Non-pigmented ciliary epithelial cell (primary cell): ENCODE measurements at regions not wholly inside any gene's neighbourhood (a gene's known extent, or its start where the extent isn't known, plus 50 kb on each side); places are given as distances from the start of the nearest gene placed in this dataset.
"Not testable (repeated sequence)": the region's sequence is repeated elsewhere in the genome, so short reads cannot be mapped to it uniquely, and the experiment has no call there.

ENCODE experiments used
- DNase-seq: peaks from one replicate; pipeline ENCODE4 v3.0.0-alpha.2; 2010; ENCODE audit warnings: low read depth

GRCh38 chr6:51257938-51258337 lies 439.3 kb downstream of the TFAP2B start:
- DNase-seq: no peak

GRCh38 chr6:51260003-51260402 lies 441.3 kb downstream of the TFAP2B start:
- DNase-seq: no peak

GRCh38 chr6:51261691-51262090 lies 443.0 kb downstream of the TFAP2B start:
- no peak for DNase-seq

GRCh38 chr6:51265426-51265825 lies 446.8 kb downstream of the TFAP2B start:
- DNase-seq: no peak

- no peak for DNase-seq
These were observed 447.9 kb downstream of the TFAP2B start for GRCh38 chr6:51266604-51267003.

- no peak for DNase-seq
These were observed 450.0 kb downstream of the TFAP2B start for GRCh38 chr6:51268666-51269065.

- no peak for DNase-seq
These were observed 451.2 kb downstream of the TFAP2B start for GRCh38 chr6:51269876-51270275.

- no peak for DNase-seq
These were observed 452.9 kb downstream of the TFAP2B start for GRCh38 chr6:51271615-51272014.

- no peak for DNase-seq
These were observed 454.7 kb downstream of the TFAP2B start for GRCh38 chr6:51273228-51273961.

- DNase-seq: no peak
These were observed 458.8 kb downstream of the TFAP2B start for GRCh38 chr6:51277474-51277873.

GRCh38 chr6:51282026-51282425 lies 463.4 kb downstream of the TFAP2B start:
- no peak for DNase-seq

GRCh38 chr6:51283723-51284355 lies 465.2 kb downstream of the TFAP2B start:
- DNase-seq: no peak

- no peak for DNase-seq
These were observed 467.2 kb downstream of the TFAP2B start for GRCh38 chr6:51285876-51286275.

GRCh38 chr6:51289041-51289440 lies 470.4 kb downstream of the TFAP2B start:
- DNase-seq: peak; percentile 56

GRCh38 chr6:51292659-51293058 lies 474.0 kb downstream of the TFAP2B start:
- DNase-seq: peak; percentile 58

- DNase-seq: no peak
These were observed 481.1 kb downstream of the TFAP2B start for GRCh38 chr6:51299621-51300380.

- no peak for DNase-seq
These were observed 481.8 kb downstream of the TFAP2B start for GRCh38 chr6:51300510-51300909.

GRCh38 chr6:51301962-51302361 lies 483.3 kb downstream of the TFAP2B start:
- no peak for DNase-seq

- DNase-seq: no peak
These were observed 483.8 kb downstream of the TFAP2B start for GRCh38 chr6:51302431-51302830.

GRCh38 chr6:51303338-51303737 lies 484.7 kb downstream of the TFAP2B start:
- no peak for DNase-seq

- no peak for DNase-seq
These were observed 496.3 kb downstream of the TFAP2B start for GRCh38 chr6:51314965-51315364.

- no peak for DNase-seq
These were observed 500.0 kb downstream of the TFAP2B start for GRCh38 chr6:51318674-51319073.

- DNase-seq: not testable (repeated sequence)
These were observed 502.8 kb downstream of the TFAP2B start for GRCh38 chr6:51321477-51321876.
